HFF-Myc (cell line): ENCODE measurements at regions not wholly inside any gene's neighbourhood (a gene's known extent, or its start where the extent isn't known, plus 50 kb on each side); places are given as distances from the start of the nearest gene placed in this dataset.
"Not testable (repeated sequence)": the region's sequence is repeated elsewhere in the genome, so short reads cannot be mapped to it uniquely, and the experiment has no call there.

Source experiments
- DNase-seq: peaks from one replicate; pipeline ENCODE4 v3.0.0-alpha.2; 2011; ENCODE audit warnings: low read depth; ENCODE audit errors: extremely low read depth
- H3K4me3 ChIP-seq: replicated peaks from 2 replicates; pipeline ENCODE4 v1.5.1; 2011; ENCODE audit warnings: low read depth, mild to moderate bottlenecking, control low read depth, low read length
- CTCF ChIP-seq: IDR thresholded peaks from 2 replicates; pipeline ENCODE4 v1.5.1; 2012; ENCODE audit warnings: mild to moderate bottlenecking, low read depth, low read length, control low read depth; ENCODE audit errors: missing control alignments

DNA sequence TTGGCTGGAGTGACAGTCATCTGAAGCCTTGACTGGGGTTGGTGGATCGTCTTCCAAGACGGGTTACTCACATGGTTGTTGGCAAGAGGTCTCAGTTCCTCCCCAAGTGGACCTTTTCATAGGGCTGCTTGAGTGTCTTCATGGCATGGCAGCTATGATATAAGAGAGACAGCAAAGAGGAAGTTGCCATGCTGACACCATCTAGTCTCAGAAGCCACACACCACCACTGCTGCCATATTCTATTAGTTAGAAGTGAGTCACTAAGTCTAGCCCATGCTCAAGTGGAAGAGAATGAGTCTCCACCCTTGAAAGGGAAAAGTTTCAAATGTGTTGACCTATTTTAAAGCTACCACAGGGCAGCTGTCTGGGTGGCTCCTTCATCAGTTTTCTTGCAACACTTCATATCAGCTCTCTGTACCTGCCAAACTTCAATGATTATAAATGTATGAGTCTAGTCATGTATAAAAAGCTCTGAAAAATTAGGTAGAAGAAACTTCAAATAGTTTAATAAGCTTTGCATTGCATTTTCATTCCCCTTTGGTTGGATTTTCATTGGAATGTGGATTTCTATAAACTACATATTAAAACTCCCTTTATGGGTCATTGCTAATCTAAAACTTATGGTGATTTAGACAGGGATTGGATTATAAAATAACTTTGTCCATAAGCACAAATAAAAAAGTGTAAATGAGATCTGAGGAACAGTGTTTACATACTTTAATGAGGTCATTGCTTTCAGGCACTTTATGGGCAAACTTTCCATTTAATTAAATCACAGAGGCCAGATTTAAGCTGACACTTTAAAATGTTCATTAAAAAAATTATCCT lies 68.0 kb upstream of the ATXN3L start:
- H3K4me3 ChIP-seq = no peak overlapping the region
- no peak for DNase-seq
- TF ChIP-seq CTCF = no peak

- no peak overlapping the region for H3K4me3 ChIP-seq
- no peak for DNase-seq
- TF ChIP-seq CTCF = no peak
These were observed 66.8 kb upstream of the ATXN3L start for GRCh38 chrX:13386636-13387035.

- no peak for TF ChIP-seq CTCF
- H3K4me3 ChIP-seq = no peak overlapping the region
- DNase-seq = no peak
These were observed 66.2 kb upstream of the ATXN3L start for GRCh38 chrX:13386092-13386491.

- DNase-seq = no peak
- no peak overlapping the region for H3K4me3 ChIP-seq
These were observed 64.1 kb upstream of the ATXN3L start for GRCh38 chrX:13383907-13384306.

GRCh38 chrX:13381514-13381913 lies 61.7 kb upstream of the ATXN3L start:
- no peak for TF ChIP-seq CTCF
- H3K4me3 ChIP-seq = no peak overlapping the region
- no peak for DNase-seq

More at GRCh38 chrX:13383907-13384306, 64.1 kb upstream of the ATXN3L start:
- no peak for TF ChIP-seq CTCF

GRCh38 chrX:13380211-13380610 lies 60.4 kb upstream of the ATXN3L start:
- TF ChIP-seq CTCF = no peak
- no peak overlapping the region for H3K4me3 ChIP-seq
- DNase-seq = no peak

DNA sequence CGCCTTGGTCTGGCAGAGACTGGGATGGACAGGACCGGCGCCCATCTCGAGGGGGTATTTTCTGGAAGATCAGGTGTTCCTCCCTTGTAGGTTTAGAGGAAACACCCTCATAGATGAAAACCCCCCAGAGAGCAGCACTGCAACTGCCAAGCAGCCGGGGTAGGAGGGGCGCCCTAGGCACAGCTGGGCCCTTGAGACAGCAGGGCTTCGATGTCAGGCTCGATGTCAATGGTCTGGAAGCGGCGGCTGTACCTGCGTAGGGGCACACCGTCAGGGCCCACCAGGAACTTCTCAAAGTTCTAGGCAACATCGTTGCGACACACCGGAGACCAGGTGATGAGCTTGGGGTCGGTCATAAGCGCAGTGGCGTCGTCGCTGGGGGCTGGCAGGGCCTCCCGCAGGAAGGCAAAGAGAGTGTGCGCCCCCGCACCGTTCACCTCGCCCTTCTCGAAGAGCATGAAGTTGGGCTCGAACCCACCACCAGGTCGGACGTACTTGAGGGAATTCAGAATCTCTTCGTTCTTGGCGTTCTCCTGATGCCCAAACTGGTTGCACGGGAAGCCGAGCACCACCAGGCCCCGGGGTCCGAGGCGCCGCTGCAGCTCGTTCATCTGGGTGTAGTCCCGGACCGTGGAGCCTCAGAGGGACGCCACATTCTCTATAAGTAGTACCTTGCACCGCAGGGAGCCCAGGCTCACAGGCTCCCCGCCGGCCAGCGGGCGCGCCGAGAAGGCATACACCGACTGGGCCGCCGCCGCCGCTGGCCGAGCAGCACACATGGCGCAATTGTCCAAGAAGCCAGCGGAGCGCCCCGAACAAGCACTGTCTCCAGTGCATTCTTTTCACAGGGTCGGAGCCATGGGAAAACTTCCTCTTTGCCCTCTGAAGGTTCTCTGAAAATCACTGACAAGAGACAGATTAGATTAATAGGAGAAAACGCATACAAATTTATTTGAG lies 59.0 kb upstream of the ATXN3L start:
- DNase-seq, H3K4me3 ChIP-seq: not testable (repeated sequence)
